PC-3 (cell line): ENCODE measurements at regions not wholly inside any gene's neighbourhood (a gene's known extent, or its start where the extent isn't known, plus 50 kb on each side); places are given as distances from the start of the nearest gene placed in this dataset.

Experiments used
- CTCF ChIP-seq: fragments of 300-600 bp; sonication (generic); conservative IDR thresholded peaks from 2 replicates; pipeline ENCODE4 v1.5.1; 2017; ENCODE audit warnings: antibody characterized with exemption, low read depth, mild to moderate bottlenecking, low read length
- EZH2phosphoT487 ChIP-seq: fragments of 300-600 bp; sonication (generic); IDR thresholded peaks from 2 replicates; pipeline ENCODE4 v1.6.1; 2018; ENCODE audit warnings: mild to moderate bottlenecking, antibody characterized with exemption, low read length, borderline replicate concordance

DNA sequence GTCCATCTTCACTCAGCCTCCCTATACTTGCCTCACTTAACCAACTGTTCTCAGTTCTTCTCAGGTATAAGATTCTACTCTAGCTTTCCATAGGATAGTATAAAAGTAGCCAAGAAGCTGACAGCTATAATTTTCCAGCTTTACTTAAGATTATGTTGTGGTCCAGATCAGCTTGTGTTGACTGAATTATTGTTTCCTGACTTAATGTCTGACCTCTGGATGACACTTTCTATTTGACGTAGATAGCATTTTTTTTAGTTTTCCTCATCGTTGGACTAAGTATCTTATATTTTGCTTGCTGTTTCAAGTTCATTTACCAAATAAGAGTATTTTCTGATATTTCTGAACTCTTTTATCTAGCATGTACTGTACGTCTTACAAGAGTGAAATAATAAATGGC lies 1272.5 kb upstream of the CDH2 start:
- TF ChIP-seq CTCF = no peak
- TF ChIP-seq EZH2phosphoT487 = no peak
